Keratinocyte (primary cell): ENCODE measurements at regions not wholly inside any gene's neighbourhood (a gene's known extent, or its start where the extent isn't known, plus 50 kb on each side); places are given as distances from the start of the nearest gene placed in this dataset.

Source experiments
- DNase-seq: peaks from one replicate; pipeline ENCODE4 v3.0.0-alpha.2; 2011; ENCODE audit warnings: low read depth, missing footprints, low spot score
- FAIRE-seq: peaks from 2 replicates; lab custom pipeline; 2011; peaks lifted over from hg19 to GRCh38; lab: Jason Lieb, UNC
- H2AFZ ChIP-seq: 2 replicates; pipeline ENCODE4 v1.6.0; 2012; ENCODE audit warnings: low read length, control low read depth, inconsistent platforms; ENCODE audit not compliant: control insufficient read depth
- H3K27ac ChIP-seq: 2 replicates; pipeline ENCODE4 v1.5.1; 2011; ENCODE audit warnings: low read length; ENCODE audit not compliant: control insufficient read depth, insufficient read depth
- H3K27me3 ChIP-seq: 3 replicates; pipeline ENCODE4 v1.6.0; 2011; ENCODE audit warnings: low read length; ENCODE audit not compliant: control insufficient read depth, insufficient read depth; ENCODE audit errors: extremely low read depth
- H3K36me3 ChIP-seq, 2 experiments: 2 replicates in 1 of 2; 3 replicates in 1 of 2; pipeline ENCODE4 v1.5.1; 2011; ENCODE audit warnings: low read length in 2 of 2, mild to moderate bottlenecking in 1 of 2; ENCODE audit not compliant: control insufficient read depth in 2 of 2, insufficient read depth in 2 of 2; ENCODE audit errors: extremely low read depth in 1 of 2
- H3K4me1 ChIP-seq: 3 replicates; pipeline ENCODE4 v1.5.1; 2011; ENCODE audit warnings: low read length; ENCODE audit not compliant: control insufficient read depth, insufficient read depth; ENCODE audit errors: extremely low read depth
- H3K4me2 ChIP-seq: 3 replicates; pipeline ENCODE4 v1.6.0; 2011; ENCODE audit warnings: low read depth, low read length; ENCODE audit not compliant: control insufficient read depth, insufficient read depth; ENCODE audit errors: extremely low read depth
- H3K4me3 ChIP-seq, 3 experiments: fragments of 200-600 bp in 1 of 3; sonication (generic) in 1 of 3; 2 replicates in 2 of 3; 3 replicates in 1 of 3; pipeline ENCODE4 v1.5.1; 2011 to 2016; ENCODE audit warnings: low read length in 3 of 3, mild to moderate bottlenecking in 3 of 3, control low read depth in 2 of 3, inconsistent platforms in 1 of 3, low read depth in 1 of 3, mixed read lengths in 1 of 3, mixed run types in 1 of 3, moderate library complexity in 1 of 3; ENCODE audit not compliant: control insufficient read depth in 2 of 3, insufficient read depth in 2 of 3; ENCODE audit errors: extremely low read depth in 1 of 3
- H3K79me2 ChIP-seq: 2 replicates; pipeline ENCODE4 v1.6.0; 2012; ENCODE audit warnings: low read length; ENCODE audit not compliant: control insufficient read depth, insufficient read depth
- H3K9ac ChIP-seq: 3 replicates; pipeline ENCODE4 v1.6.0; 2011; ENCODE audit warnings: low read length; ENCODE audit not compliant: control insufficient read depth, insufficient read depth; ENCODE audit errors: extremely low read depth
- H3K9me1 ChIP-seq: 3 replicates; pipeline ENCODE4 v1.6.0; 2011; ENCODE audit warnings: low read length; ENCODE audit not compliant: control insufficient read depth, insufficient read depth; ENCODE audit errors: extremely low read depth
- H3K9me3 ChIP-seq: 2 replicates; pipeline ENCODE4 v1.5.1; 2012; ENCODE audit warnings: low read depth, low read length; ENCODE audit not compliant: control insufficient read depth
- H4K20me1 ChIP-seq: 3 replicates; pipeline ENCODE4 v1.6.0; 2011; ENCODE audit warnings: low read length; ENCODE audit not compliant: control insufficient read depth, insufficient read depth; ENCODE audit errors: extremely low read depth
- CTCF ChIP-seq, 3 experiments: IDR thresholded peaks in 1 of 3; conservative IDR thresholded peaks in 1 of 3; optimal IDR thresholded peaks in 1 of 3; 2 replicates in 2 of 3; 3 replicates in 1 of 3; pipeline versions ENCODE3 to v1.5.1; 2011; ENCODE audit warnings: low read length in 3 of 3, mild to moderate bottlenecking in 3 of 3, moderate library complexity in 2 of 3, control low read depth in 1 of 3, inconsistent platforms in 1 of 3; ENCODE audit not compliant: insufficient read depth in 2 of 3; ENCODE audit errors: extremely low read depth in 1 of 3
- EZH2 ChIP-seq: IDR thresholded peaks from one replicate; pipeline ENCODE4 v1.6.1; 2012; ENCODE audit warnings: inconsistent platforms, mild to moderate bottlenecking, low read length, moderate library complexity
- dilution Hi-C: fragments of 300-500 bp; cut with MboI; formaldehyde crosslinking; loops from one replicate; pipeline ENCODE4 v1.7.0; 2020; ENCODE audit warnings: low sequenced_read_pairs; ENCODE audit not compliant: extremely low pct_ligation_motif_present

GRCh38 chr1:3956527-3957170 lies 56.6 kb upstream of the C1orf174 start:
- Histone ChIP-seq H3K4me3 (no peak overlapping the region), H3K27ac (no peak overlapping the region), H3K9me3 (peaks cover 3% of the 10 kb centered on the region), H3K9me1 (no peaks in the 10 kb centered on the region), H3K27me3 (peaks cover 2% of the 10 kb centered on the region), H4K20me1 (no peaks in the 10 kb centered on the region), H3K9ac (no peak overlapping the region), H3K79me2 (no peaks in the 10 kb centered on the region), H3K4me1 (no peaks in the 10 kb centered on the region), H3K4me2 (no peak overlapping the region), H2AFZ (no peak overlapping the region), H3K36me3 (no peaks in the 10 kb centered on the region)
- FAIRE-seq (no peak), DNase-seq (no peak)
- dilution Hi-C loops = no loop called here
- TF ChIP-seq EZH2 = no peak
- TF ChIP-seq CTCF (optimal IDR thresholded peaks at IDR 0.05 in 1 of 3, IDR thresholded peaks at IDR 0.05 in 1 of 3, conservative IDR thresholded peaks at IDR 0.05 in 1 of 3; ENCODE audit: extremely low read depth in 1 of 3, insufficient read depth in 2 of 3, low read length in 3 of 3) = no peak

- FAIRE-seq = no peak
- no peaks in the 10 kb centered on the region for H3K9me1 ChIP-seq
- H3K27me3 ChIP-seq = peaks cover 2% of the 10 kb centered on the region
Observed at GRCh38 chr1:3959361-3959760, 59.3 kb upstream of the C1orf174 start.

More at GRCh38 chr1:3959361-3959760, 59.3 kb upstream of the C1orf174 start:
- no peak overlapping the region for H3K27ac ChIP-seq
- H3K4me2 ChIP-seq = no peak overlapping the region
- H3K4me1 ChIP-seq = no peaks in the 10 kb centered on the region
- H3K79me2 ChIP-seq = no peaks in the 10 kb centered on the region
- no peak for DNase-seq
- no peak overlapping the region for H3K4me3 ChIP-seq
- no peaks in the 10 kb centered on the region for H3K36me3 ChIP-seq
- H4K20me1 ChIP-seq = no peaks in the 10 kb centered on the region
- H2AFZ ChIP-seq = no peak overlapping the region
- dilution Hi-C loops = no loop called here
- no peak overlapping the region for H3K9ac ChIP-seq
- no peak for TF ChIP-seq CTCF (optimal IDR thresholded peaks at IDR 0.05 in 1 of 3, IDR thresholded peaks at IDR 0.05 in 1 of 3, conservative IDR thresholded peaks at IDR 0.05 in 1 of 3; ENCODE audit: extremely low read depth in 1 of 3, insufficient read depth in 2 of 3, low read length in 3 of 3)
- TF ChIP-seq EZH2 = no peak
- H3K9me3 ChIP-seq = peaks cover 3% of the 10 kb centered on the region
